HG03442 (cell line): ENCODE measurements at regions not wholly inside any gene's neighbourhood (a gene's known extent, or its start where the extent isn't known, plus 50 kb on each side); places are given as distances from the start of the nearest gene placed in this dataset.
"Not testable (repeated sequence)": the region's sequence is repeated elsewhere in the genome, so short reads cannot be mapped to it uniquely, and the experiment has no call there.

ENCODE experiments used
- ATAC-seq: cut with Tn5 transposase; IDR thresholded peaks from one replicate; pipeline ENCODE4 v1.9.1; 2021; ENCODE audit warnings: mild to moderate bottlenecking, moderate library complexity; ENCODE audit not compliant: unreplicated experiment

GRCh38 chr1:166602801-166603200 is 236.5 kb upstream of the POGK start:
- ATAC-seq = not testable (repeated sequence)

- ATAC-seq = no peak
These were observed 236.0 kb upstream of the POGK start for GRCh38 chr1:166603296-166603695.

- no peak for ATAC-seq
These were observed 234.1 kb upstream of the POGK start for GRCh38 chr1:166605137-166605536.

- ATAC-seq = no peak
These were observed 226.4 kb upstream of the POGK start for GRCh38 chr1:166612886-166613285.

GRCh38 chr1:166616206-166616605 is 223.1 kb upstream of the POGK start:
- no peak for ATAC-seq

- ATAC-seq = no peak
These were observed 212.6 kb upstream of the POGK start for GRCh38 chr1:166626711-166627110.

- ATAC-seq = no peak
These were observed 211.7 kb upstream of the POGK start for GRCh38 chr1:166627558-166627957.

- no peak for ATAC-seq
These were observed 211.0 kb upstream of the POGK start for GRCh38 chr1:166628259-166628658.

- ATAC-seq = no peak
These were observed 209.3 kb upstream of the POGK start for GRCh38 chr1:166629946-166630345.

GRCh38 chr1:166630369-166630768 is 208.9 kb upstream of the POGK start:
- no peak for ATAC-seq

- ATAC-seq = no peak
These were observed 201.1 kb upstream of the POGK start for GRCh38 chr1:166638137-166638536.

- ATAC-seq = not testable (repeated sequence)
These were observed 182.0 kb upstream of the POGK start for GRCh38 chr1:166657228-166657627.

- ATAC-seq = not testable (repeated sequence)
These were observed 172.5 kb upstream of the POGK start for GRCh38 chr1:166666790-166667189.

- not testable (repeated sequence) for ATAC-seq
These were observed 171.7 kb upstream of the POGK start for GRCh38 chr1:166667600-166667999.

- ATAC-seq = no peak
These were observed 167.6 kb upstream of the POGK start for GRCh38 chr1:166671627-166672026.

GRCh38 chr1:166673722-166674121 is 165.6 kb upstream of the POGK start:
- no peak for ATAC-seq

- no peak for ATAC-seq
These were observed 164.1 kb upstream of the POGK start for GRCh38 chr1:166675213-166675612.

GRCh38 chr1:166676981-166677380 is 162.3 kb upstream of the POGK start:
- ATAC-seq = no peak

GRCh38 chr1:166679369-166679768 is 159.9 kb upstream of the POGK start:
- no peak for ATAC-seq

- no peak for ATAC-seq
These were observed 156.7 kb upstream of the POGK start for GRCh38 chr1:166682588-166682987.

GRCh38 chr1:166684669-166685068 is 154.6 kb upstream of the POGK start:
- not testable (repeated sequence) for ATAC-seq

- no peak for ATAC-seq
These were observed 154.1 kb upstream of the POGK start for GRCh38 chr1:166685200-166685599.

- not testable (repeated sequence) for ATAC-seq
These were observed 153.4 kb upstream of the POGK start for GRCh38 chr1:166685891-166686290.

GRCh38 chr1:166690596-166690995 is 148.7 kb upstream of the POGK start:
- not testable (repeated sequence) for ATAC-seq
